ENCODE measurements at regions not wholly inside any gene's neighbourhood (a gene's known extent, or its start where the extent isn't known, plus 50 kb on each side); places are given as distances from the start of the nearest gene placed in this dataset.
"Not testable (repeated sequence)": the region's sequence is repeated elsewhere in the genome, so short reads cannot be mapped to it uniquely, and the experiment has no call there.

DNA sequence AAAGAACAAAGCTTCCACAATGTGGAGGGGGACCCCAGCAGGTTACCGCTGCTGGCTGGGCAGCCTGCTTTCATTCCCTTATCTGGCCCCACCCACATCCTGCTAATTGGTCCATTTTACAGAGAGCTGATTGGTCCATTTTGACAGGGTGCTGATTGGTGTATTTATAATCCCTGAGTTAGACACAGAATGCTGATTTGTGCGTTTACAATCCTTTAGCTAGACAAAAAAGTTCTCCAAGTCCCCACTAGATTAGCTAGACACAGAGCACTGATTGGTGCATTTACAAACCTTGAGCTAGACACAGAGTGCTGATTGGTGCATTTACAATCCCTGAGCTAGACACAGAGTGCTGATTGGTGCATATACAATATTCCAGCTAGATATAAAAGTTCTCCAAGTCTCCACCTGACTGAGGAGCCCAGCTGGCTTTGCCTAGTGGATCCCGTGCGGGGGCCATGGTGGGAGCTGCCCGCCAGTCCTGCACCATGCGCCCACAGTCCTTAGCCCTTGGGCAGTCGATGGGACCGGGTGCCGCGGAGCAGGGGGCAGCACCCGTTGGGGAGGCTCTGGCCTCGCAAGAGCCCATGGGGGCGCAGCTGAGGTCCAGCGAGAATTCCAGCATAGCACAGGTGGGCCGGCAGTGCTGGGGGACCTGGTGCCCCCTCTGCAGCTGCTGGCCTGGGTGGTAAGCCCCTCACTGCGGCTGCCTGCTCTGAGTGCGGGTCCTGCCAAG lies 88.8 kb upstream of the MYLIP start:
- DNase-seq = not testable (repeated sequence)

DNA sequence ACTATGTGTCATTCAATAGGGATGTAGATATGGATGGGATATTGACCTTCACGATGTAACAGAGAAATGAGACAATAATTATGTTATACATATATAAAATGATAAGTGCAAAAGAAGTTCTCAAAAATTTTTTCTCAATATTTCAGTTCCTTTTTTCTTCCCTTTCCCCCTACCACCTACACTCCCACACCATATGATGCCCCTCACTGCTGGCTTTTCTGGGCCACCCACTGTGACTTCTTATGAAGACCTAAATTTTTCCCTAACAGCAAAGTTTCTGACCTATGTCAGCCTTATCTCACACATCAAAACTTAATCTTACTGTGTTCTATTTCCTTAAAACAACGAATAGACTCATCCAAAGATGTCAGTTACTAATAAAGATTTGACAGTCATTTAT lies 89.9 kb upstream of the MYLIP start:
- no peak for DNase-seq

DNA sequence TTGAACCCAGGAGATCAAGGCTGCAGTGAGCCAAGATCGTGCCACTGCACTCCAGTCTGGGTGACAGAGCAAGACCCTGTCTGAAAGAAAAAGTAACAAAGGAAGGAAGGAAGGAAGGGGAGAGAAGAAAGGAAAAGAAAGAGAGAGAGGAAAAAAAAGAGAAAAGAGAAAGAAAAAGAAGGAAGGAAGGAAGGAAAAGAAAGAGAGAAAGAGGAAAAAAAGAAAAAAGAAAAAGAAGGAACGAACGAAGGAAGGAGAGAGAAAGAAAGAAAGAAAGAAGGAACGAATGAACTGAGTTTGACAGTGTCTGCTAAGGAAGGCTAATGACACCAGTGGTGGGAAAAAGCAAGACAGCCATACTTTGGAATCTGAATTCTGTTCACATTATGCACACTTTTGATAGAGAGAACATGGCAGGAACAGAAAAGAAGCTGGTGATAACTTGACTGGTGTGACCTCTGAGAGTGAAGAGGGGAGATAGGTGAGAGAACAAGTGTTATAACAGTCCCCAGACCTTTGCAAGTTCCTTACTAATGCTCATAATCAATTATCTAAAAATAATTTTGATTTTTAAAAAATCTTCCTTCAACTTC lies 93.3 kb upstream of the MYLIP start:
- no peak for DNase-seq

DNA sequence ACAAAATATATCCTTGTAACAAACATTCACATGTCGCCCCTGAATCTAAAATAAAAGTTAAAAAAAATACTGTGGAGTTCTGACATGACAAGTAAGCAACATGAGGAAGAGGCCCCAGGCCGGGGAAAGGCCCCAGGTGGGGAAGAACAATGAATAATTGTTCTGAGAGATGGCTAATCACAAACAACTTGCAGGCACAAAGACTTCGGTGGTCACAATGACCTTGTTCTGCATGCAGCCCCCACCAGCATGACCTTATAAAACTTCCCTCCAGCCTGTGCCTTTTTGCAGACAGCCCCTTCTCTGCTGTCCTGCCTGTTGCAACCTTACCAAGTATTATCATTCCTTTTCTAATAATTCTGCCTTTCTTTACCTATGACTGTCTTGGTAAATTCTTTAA lies 95.7 kb upstream of the MYLIP start:
- DNase-seq = no peak

DNA sequence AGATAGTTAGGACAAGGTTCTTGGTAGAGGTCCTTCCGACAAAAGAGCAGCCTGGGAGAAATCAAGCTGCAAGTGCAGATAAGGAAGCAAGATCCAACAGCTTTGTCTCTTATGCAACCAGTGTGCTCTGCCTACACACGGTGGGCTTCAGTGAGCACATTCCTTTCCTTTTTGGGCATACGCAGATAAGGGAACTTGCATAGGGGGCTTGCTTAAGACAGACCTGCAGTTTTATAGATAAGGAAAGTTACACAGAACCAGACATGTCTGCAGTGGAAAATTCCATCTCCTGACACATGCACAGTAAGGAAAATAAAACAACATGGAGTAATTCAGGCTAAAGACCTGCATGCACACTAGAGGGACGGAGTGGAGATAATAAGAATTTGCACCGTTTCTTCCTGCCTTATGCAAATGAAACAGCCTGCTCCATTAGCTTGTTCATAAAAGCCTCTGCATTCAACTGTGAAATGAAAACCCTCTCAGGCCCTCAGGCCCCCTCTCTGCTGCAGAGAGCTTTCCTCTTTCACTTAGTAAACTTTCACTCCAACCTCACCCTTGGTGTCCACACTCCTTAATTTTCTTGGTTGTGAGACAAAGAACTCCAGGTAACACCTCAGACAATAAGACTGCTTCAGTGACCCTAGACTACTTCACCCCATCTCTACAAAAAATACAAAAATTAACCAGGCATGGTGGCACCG lies 97.5 kb upstream of the MYLIP start:
- DNase-seq = no peak

DNA sequence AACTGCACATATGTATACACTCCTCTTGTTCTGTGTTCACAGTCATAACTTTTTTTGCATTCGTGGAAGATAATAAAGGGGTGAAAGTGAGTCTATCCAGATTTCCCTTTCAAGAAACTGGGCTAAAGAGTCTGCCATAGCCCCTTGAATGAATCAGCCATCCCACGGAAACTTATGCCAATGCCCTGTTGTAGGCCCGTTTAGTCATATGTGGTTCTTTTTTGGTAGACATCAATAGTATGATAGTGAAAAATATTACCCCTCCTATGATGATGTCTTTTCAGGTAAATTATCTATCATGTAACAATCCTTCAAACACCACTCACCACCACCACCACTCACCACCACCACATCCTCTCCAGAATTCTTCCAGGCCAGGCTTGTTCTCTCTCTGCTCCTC lies 99.9 kb upstream of the MYLIP start:
- no peak for DNase-seq

- DNase-seq = no peak
Observed at GRCh38 chr6:16020259-16020658, 108.6 kb upstream of the MYLIP start.

- DNase-seq = no peak
Observed at GRCh38 chr6:16019462-16019861, 109.4 kb upstream of the MYLIP start.

DNA sequence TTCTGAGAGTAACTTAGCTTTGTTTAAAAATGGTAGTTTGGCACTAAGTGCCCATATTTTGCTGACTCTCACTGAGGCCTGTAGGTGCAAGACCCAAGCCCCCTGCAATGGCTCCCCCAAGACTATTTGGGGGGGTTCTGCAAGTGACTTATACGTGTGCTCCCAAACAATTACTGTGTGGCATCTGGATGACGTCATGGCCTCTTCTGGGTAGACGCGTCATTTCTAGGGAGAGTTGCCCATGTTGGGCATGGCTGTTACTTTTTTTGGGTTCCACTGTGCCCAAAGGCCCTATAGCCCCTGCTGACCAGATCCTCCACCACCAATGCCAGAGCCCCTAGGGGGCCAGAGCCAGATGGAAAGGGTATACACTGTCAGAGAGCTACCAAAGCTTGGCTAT lies 110.3 kb upstream of the MYLIP start:
- no peak for DNase-seq

DNA sequence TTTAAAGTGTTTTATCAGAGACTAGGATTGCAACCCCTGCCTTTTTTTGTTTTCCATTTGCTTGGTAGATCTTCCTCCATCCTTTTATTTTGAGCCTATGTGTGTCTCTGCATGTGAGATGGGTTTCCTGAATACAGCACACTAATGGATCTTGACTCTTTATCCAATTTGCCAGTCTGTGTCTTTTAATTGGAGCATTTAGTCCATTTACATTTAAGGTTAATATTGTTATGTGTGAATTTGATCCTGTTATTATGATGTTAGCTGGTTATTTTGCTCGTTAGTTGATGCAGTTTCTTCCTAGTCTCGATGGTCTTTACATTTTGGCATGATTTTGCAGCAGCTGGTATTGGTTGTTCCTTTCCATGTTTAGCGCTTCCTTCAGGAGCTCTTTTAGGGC lies 114.6 kb upstream of the MYLIP start:
- not testable (repeated sequence) for DNase-seq

DNA sequence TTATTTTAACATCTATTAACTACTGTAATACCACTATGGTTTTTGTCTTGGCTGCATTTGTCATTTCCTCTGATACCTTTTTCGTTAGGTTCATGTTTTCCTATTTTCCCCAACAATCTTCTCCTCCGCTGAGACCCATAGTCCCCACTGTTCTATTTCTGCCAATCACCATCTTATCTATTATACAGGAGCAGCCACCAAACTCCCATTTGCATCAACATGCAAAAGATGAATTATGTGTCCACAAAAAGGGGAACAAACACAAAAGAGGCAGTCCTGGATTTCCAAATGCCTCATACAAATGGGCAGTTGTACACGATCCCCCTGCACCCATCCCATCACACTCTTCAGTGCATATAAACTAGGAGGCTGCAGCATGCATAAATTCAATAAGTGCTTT lies 121.7 kb upstream of the MYLIP start:
- no peak for DNase-seq

- DNase-seq = no peak
Observed at GRCh38 chr6:16006681-16007080, 122.2 kb upstream of the MYLIP start.

- no peak for DNase-seq
Observed at GRCh38 chr6:16004934-16005679, 123.8 kb upstream of the MYLIP start.

DNA sequence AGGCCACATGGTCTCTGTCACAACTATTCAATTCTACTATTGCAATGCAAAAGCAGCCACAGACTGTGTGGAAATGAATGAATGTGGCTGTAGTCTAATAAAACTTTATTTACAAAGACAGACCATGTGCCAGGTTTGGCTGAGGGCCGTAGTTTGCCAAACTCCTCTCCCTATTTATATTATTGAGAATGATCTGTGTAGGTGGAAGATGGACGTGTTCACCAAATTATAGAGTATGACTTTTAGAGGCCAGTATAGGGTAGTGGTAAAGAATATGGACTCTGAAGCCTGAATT lies 125.7 kb upstream of the MYLIP start:
- no peak for DNase-seq

DNA sequence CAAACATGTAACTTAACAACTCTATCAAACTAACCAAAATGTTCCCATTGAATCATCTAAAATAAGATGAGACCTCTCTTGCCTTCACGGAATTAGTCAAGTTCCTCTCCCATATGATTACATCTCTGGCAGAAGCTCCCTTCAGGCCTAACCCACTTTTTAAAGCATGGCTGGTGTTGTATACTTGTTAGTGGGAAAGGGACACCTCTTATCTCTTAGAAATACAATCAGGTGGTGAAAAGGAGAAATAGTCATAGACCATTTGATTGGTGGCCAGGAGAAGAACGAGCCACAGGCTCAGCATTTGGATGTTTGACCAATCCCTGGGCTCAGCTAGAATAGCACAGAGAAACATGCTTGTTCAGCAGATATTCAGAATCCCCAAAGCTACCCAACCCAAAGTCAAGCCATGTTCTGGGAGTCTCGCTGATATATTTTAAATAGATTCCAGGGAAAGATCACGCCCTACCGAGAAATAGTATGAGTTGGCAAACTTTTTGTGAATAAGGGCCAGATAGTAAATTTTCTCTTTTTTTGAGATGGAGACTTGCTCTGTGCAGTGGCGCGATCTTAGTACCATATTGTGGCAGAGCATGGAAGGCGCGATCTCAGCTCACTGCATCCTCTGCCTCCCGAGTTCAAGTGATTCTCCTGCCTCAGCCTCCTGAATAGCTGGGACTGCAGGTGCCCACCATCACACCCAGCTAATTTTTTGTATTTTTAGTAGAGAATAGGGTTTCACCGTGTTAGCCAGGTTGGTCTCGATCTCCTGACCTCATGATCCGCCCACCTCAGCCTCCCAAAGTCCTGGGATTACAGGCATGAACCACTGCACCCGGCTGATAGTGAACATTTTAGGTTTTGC lies 126.3 kb upstream of the MYLIP start:
- no peak for DNase-seq

DNA sequence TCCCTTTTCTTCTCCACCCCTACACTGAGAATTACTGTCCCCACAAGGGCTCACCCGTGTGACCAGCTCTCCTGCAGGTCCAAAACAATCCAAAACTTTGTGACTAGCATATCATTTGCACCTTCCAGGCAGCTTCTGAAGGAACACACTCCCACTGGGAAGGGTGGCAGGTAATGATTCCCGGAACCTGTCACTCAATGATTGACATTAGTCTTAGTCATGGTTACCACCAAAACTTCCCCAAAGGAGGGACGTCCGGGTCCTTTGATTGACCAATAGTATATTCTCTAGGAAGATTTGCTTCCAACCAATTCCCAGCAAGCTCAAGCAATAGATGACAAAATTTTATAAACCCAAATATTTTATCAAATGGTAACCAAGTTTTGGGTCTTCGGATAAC lies 127.7 kb upstream of the MYLIP start:
- DNase-seq = no peak

GRCh38 chr6:15999201-15999600 lies 129.7 kb upstream of the MYLIP start:
- DNase-seq = no peak

DNA sequence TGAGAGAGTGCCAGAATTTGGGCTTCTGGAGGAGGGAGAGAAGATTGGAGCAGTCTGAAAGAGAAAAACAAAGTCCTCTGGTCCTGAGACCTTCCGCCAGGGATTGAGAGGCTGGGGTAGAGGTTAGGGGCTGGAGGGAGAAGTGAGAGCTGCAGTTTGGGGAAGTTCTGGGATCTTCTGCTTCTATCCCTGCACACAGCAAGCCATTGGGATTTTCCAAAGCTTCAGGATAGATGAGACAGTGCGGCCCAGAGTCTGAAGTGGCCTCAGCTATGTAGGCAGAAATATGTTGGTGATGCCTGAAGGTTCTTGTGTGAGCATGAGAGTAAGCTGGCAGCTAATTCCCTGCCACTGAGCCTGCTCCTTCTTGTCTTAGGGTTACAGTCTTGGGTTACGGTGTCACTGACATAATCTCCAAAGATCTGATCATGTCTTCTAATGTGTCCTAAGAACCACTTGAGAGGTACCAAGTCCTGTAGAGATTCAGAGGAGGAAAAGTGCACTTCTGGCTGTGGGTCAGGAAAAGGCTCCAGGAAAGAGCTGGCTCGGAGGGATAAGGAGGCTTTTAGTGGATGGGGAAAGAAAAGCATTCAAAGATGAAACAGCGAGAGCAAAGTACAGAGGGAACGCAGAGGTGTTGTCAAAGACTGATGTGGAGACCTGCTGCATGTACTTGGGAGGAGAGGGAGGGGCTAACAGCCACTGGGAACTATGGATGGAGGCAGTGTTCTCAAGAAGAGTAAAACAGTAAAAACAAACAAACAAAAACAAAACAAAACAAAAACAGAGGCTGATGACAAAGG lies 131.1 kb upstream of the MYLIP start:
- DNase-seq = no peak

DNA sequence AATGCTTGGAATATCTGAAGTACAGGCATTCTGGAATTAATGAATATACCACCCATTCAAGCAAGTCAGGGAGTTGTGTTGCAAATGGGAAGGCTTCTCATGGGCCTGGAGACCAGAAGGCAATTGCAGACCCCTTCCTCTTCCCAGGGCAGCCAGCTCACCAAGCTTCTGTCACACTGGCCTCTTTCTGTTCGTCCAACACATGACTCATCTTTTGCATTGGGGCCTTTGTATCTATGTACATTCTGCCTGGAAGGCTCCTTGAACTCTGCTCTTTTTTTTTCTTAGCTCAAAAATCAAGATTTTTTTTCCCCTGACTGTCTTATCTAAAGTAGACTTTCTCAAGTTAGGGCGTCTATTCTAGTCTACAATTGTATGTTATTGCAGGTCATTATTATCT lies 132.9 kb upstream of the MYLIP start:
- DNase-seq = no peak

DNA sequence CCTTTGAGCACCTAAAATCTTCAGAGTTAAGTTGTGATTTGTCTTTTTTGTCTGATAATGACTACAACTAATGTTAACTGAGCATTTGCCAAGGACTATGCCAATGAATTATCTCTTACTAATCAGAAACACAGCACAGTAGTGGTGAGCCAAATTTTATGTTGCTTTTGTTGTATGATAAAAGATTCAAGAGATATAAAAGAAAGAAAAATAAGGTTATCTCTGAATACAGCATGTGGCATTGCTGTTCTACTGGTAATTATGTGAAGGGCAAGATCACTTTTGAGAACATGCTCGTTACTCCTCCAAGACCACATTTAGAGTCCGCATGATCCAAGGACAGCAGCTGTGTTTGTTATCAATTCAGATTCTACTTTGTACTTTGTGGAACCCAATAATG lies 133.4 kb upstream of the MYLIP start:
- no peak for DNase-seq

GRCh38 chr6:15994814-15995459 lies 133.9 kb upstream of the MYLIP start:
- DNase-seq = no peak
